Effector memory CD8-positive, alpha-beta T cell (primary cell): ENCODE measurements at regions not wholly inside any gene's neighbourhood (a gene's known extent, or its start where the extent isn't known, plus 50 kb on each side); places are given as distances from the start of the nearest gene placed in this dataset.

Experiments
- ATAC-seq: fragments of 150-1000 bp; cut with Tn5 transposase; replicated peaks from 2 replicates; pipeline ENCODE4 v1.10.0; 2021; ENCODE audit warnings: mild to moderate bottlenecking, moderate library complexity
- DNase-seq, 3 experiments: peaks; one replicate each; pipeline ENCODE4 v3.0.0; 2021
- H3K27ac Mint-ChIP-seq, 2 donors: one replicate each; pipeline ENCODE4 v1.8.0; 2022; ENCODE audit warnings: mild to moderate bottlenecking in 2 of 2, mixed read lengths in 2 of 2, moderate library complexity in 2 of 2
- H3K27me3 Mint-ChIP-seq, 2 donors: one replicate each; pipeline ENCODE4 v1.8.0; 2022; ENCODE audit warnings: mixed read lengths in 2 of 2
- H3K36me3 Mint-ChIP-seq: one replicate; pipeline ENCODE4 v1.8.0; 2022; ENCODE audit warnings: mild to moderate bottlenecking, moderate library complexity, mixed read lengths; ENCODE audit not compliant: insufficient read depth
- H3K4me1 Mint-ChIP-seq, 2 donors: one replicate each; pipeline ENCODE4 v1.8.0; 2022; ENCODE audit warnings: low read depth in 2 of 2, mixed read lengths in 2 of 2
- H3K4me3 Mint-ChIP-seq, 2 donors: one replicate each; pipeline ENCODE4 v1.8.0; 2022; ENCODE audit warnings: mild to moderate bottlenecking in 2 of 2, mixed read lengths in 2 of 2, moderate library complexity in 2 of 2
- H3K9me3 Mint-ChIP-seq, 2 donors: one replicate each; pipeline ENCODE4 v1.8.0; 2022; ENCODE audit warnings: mixed read lengths in 2 of 2

DNA sequence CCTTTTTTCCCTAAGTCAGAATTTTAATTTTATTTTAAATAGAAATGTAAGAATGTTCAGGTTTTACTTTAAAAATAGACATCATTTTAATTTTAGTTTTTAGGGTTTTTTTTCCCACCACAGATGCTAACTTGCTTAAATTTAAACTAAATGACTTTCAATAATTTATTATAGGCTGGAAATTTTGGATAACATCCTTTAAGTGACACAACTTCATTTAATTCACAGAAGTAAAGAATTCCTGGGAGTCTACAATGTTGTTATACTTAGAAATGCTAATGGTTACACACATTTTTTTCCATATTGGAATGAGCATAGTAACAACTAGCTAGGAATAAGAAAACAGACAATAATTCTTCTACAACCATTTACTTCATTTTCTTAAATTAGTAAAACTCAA, 90.5 kb upstream of the PDE10A start:
- DNase-seq = no peak
- ATAC-seq = no peak
- no peaks in the 10 kb centered on the region for H3K36me3 Mint-ChIP-seq
- peaks cover 5 to 9% of the 10 kb centered on the region in 2 donors for H3K27me3 Mint-ChIP-seq
- peaks cover 9 to 16% of the 10 kb centered on the region in 2 donors for H3K9me3 Mint-ChIP-seq
- no peaks in the 10 kb centered on the region for H3K4me1 Mint-ChIP-seq
- H3K27ac Mint-ChIP-seq = no peak overlapping the region
- H3K4me3 Mint-ChIP-seq = no peak overlapping the region

DNA sequence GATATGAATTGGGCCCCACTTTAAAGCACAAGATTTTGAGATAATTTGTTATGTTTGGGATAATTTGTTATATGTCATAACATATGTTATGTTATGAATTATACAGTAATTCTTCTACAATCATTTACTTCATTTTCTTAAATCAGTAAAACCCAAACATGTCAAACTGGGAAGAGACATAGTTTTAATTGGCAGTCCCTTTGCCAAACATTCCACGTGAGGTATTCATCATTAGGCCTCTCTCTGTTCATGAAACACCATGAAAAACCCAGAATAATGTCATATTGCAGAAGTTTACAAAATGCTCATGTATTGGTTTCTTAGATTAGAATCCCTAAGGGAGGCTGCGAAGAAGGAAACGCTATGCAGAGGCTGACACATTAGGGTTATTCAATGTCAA, 89.4 kb upstream of the PDE10A start:
- H3K9me3 Mint-ChIP-seq = peaks cover 9 to 16% of the 10 kb centered on the region in 2 donors
- no peaks in the 10 kb centered on the region for H3K36me3 Mint-ChIP-seq
- no peak overlapping the region for H3K27ac Mint-ChIP-seq
- ATAC-seq (no peak), DNase-seq (no peak)
- H3K27me3 Mint-ChIP-seq = peaks cover 0 to 9% of the 10 kb centered on the region in 2 donors
- H3K4me1 Mint-ChIP-seq = no peaks in the 10 kb centered on the region
- H3K4me3 Mint-ChIP-seq = no peak overlapping the region

DNA sequence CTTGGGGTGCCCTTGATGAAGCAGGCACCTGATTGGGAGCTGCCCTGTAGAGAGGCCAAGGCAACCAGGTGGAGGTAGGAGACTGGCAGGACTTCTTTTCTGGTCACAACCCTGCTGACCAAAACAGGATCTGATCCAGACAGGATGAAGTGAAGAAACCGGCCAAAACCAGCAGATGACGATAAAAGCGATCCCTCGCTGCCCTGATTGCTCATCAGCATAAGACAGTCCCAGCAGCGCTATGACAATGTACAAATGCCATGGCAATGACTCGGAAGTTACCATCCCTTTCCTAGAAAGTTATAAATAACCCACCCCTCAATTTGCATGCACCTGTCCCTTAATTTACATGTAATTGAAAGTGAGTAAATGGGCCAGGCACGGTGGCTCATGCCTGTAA, 88.4 kb upstream of the PDE10A start:
- H3K4me1 Mint-ChIP-seq = no peaks in the 10 kb centered on the region
- H3K36me3 Mint-ChIP-seq = peaks cover under 1% of the 10 kb centered on the region
- no peak overlapping the region for H3K4me3 Mint-ChIP-seq
- no peak overlapping the region for H3K27ac Mint-ChIP-seq
- no peak for DNase-seq
- peaks cover 0 to 9% of the 10 kb centered on the region in 2 donors for H3K27me3 Mint-ChIP-seq
- H3K9me3 Mint-ChIP-seq = peaks cover 9 to 16% of the 10 kb centered on the region in 2 donors
- ATAC-seq = no peak

GRCh38 chr6:165749163-165749562, 86.1 kb upstream of the PDE10A start:
- Mint-ChIP-seq H3K4me3 (no peak overlapping the region), H3K27me3 (no peaks in the 10 kb centered on the region), H3K36me3 (peaks cover 3% of the 10 kb centered on the region), H3K27ac (no peak overlapping the region), H3K9me3 (peaks cover 10 to 16% of the 10 kb centered on the region in 2 donors), H3K4me1 (no peaks in the 10 kb centered on the region)
- DNase-seq (no peak), ATAC-seq (no peak)

DNA sequence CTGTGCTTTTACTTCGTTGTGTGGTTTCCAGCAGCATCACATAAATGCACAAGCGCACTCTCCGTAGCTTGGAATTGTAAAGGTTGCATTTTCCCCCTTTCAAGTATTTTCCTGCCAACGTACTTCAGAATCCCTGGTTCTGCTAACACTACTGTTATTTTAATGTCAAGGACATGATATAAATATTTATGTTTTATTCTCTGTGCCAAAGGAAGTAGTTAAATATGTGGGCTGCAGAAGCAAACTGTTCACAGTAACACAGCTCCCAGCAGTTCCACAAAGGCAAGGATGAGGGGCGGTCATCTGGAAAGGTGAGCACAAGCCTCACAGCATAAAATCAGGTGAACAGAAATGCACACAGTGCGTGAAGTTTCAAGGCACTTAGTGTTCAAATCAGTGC, 85.3 kb upstream of the PDE10A start:
- H3K27me3 Mint-ChIP-seq = peaks cover 0 to under 1% of the 10 kb centered on the region in 2 donors
- no peaks in the 10 kb centered on the region for H3K4me1 Mint-ChIP-seq
- H3K27ac Mint-ChIP-seq = no peak overlapping the region
- no peak overlapping the region for H3K4me3 Mint-ChIP-seq
- peaks cover 3% of the 10 kb centered on the region for H3K36me3 Mint-ChIP-seq
- no peak for DNase-seq
- peaks cover 10 to 16% of the 10 kb centered on the region in 2 donors for H3K9me3 Mint-ChIP-seq
- no peak for ATAC-seq

DNA sequence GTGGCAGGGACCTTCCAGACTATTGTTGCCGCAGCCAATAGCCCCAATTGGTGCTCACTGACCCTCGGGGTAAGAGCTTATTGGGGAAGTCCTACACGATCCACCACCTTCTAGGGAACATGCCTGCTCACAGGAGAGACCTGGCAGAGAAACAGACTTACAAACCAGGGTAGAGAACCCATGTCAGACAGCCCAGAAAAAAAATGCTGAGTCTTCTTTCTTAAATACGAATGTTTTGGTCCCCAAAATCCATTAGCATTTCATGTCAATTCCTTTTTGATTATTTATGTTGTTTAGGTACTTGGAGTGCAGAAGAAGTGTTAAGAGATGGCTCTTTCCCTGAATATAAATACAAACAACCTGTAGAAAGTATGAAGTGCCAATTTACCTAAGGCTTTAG, 84.9 kb upstream of the PDE10A start:
- ATAC-seq (no peak), DNase-seq (no peak)
- H3K27ac Mint-ChIP-seq = no peak overlapping the region
- peaks cover 0 to 4% of the 10 kb centered on the region in 2 donors for H3K27me3 Mint-ChIP-seq
- no peak overlapping the region for H3K4me3 Mint-ChIP-seq
- H3K9me3 Mint-ChIP-seq = peaks cover 10 to 16% of the 10 kb centered on the region in 2 donors
- H3K36me3 Mint-ChIP-seq = peaks cover 3% of the 10 kb centered on the region
- H3K4me1 Mint-ChIP-seq = no peaks in the 10 kb centered on the region

GRCh38 chr6:165746331-165746730, 83.3 kb upstream of the PDE10A start:
- ATAC-seq = no peak
- peaks cover 10 to 16% of the 10 kb centered on the region in 2 donors for H3K9me3 Mint-ChIP-seq
- no peak overlapping the region for H3K4me3 Mint-ChIP-seq
- peaks cover 0 to 13% of the 10 kb centered on the region in 2 donors for H3K27me3 Mint-ChIP-seq
- peaks cover 3% of the 10 kb centered on the region for H3K36me3 Mint-ChIP-seq
- no peak for DNase-seq
- H3K27ac Mint-ChIP-seq = no peak overlapping the region
- H3K4me1 Mint-ChIP-seq = no peaks in the 10 kb centered on the region

- no peak for ATAC-seq
- Mint-ChIP-seq H3K27ac (no peak overlapping the region), H3K27me3 (peaks cover 0 to 13% of the 10 kb centered on the region in 2 donors), H3K9me3 (peaks cover 8 to 16% of the 10 kb centered on the region in 2 donors), H3K4me3 (no peak overlapping the region), H3K36me3 (peaks cover 3% of the 10 kb centered on the region), H3K4me1 (no peaks in the 10 kb centered on the region)
- DNase-seq = no peak
These were observed 82.5 kb upstream of the PDE10A start for GRCh38 chr6:165745492-165745891.

DNA sequence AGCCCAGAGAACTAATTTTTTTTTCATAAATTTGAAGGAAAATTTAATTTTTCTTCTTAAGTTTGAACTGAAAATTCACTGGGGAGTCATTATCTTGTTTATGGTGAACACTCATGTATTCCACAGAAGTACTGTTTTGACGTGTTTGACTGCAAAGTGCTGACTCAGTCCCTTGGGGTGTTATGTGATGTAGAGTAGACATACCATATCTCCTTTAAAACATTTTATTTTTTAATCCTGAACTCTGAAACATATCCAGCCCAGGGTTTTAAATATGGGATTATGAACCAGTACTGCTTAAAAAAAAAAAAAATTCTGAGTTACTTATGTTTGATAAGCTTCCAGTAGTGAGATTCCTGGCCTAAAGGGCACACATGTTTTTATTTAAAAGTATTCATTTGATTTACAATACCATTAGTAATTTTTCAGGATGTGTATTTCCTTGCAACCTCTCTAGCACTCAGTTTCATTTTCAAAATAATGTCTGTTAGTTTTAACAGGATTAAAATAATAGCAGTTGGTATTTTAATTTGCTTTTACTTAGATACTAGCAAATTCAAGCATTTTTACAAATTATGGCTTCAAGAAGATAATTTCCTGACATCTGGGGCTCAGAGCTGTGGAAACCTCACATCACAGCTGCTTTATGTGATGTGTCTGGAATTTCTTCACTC, 81.7 kb upstream of the PDE10A start:
- Mint-ChIP-seq H3K27ac (no peak overlapping the region), H3K27me3 (peaks cover 0 to 13% of the 10 kb centered on the region in 2 donors), H3K4me3 (no peak overlapping the region), H3K4me1 (no peaks in the 10 kb centered on the region), H3K9me3 (peaks cover 5 to 10% of the 10 kb centered on the region in 2 donors), H3K36me3 (peaks cover 3% of the 10 kb centered on the region)
- DNase-seq (no peak), ATAC-seq (no peak)

GRCh38 chr6:165743366-165743898, 80.4 kb upstream of the PDE10A start:
- Mint-ChIP-seq H3K36me3 (peaks cover 3% of the 10 kb centered on the region), H3K9me3 (peaks cover 0 to 1% of the 10 kb centered on the region in 2 donors), H3K4me3 (no peak overlapping the region), H3K27ac (no peak overlapping the region), H3K27me3 (peaks cover 0 to 13% of the 10 kb centered on the region in 2 donors), H3K4me1 (no peaks in the 10 kb centered on the region)
- no peak for ATAC-seq
- no peak for DNase-seq

- no peak overlapping the region for H3K27ac Mint-ChIP-seq
- peaks cover 3% of the 10 kb centered on the region for H3K36me3 Mint-ChIP-seq
- no peak for ATAC-seq
These were observed 79.0 kb upstream of the PDE10A start for GRCh38 chr6:165742047-165742446.

GRCh38 chr6:165737396-165737795, 74.4 kb upstream of the PDE10A start:
- ATAC-seq (no peak), DNase-seq (no peak)
- no peak overlapping the region for H3K4me3 Mint-ChIP-seq
- peaks cover 0 to 3% of the 10 kb centered on the region in 2 donors for H3K27me3 Mint-ChIP-seq
- H3K27ac Mint-ChIP-seq = no peak overlapping the region
- peaks cover 8 to 10% of the 10 kb centered on the region in 2 donors for H3K9me3 Mint-ChIP-seq
- H3K36me3 Mint-ChIP-seq = no peaks in the 10 kb centered on the region
- no peaks in the 10 kb centered on the region for H3K4me1 Mint-ChIP-seq

More at GRCh38 chr6:165742047-165742446, 79.0 kb upstream of the PDE10A start:
- H3K4me3 Mint-ChIP-seq = no peak overlapping the region
- peaks cover 0 to 13% of the 10 kb centered on the region in 2 donors for H3K27me3 Mint-ChIP-seq
- DNase-seq = no peak
- H3K9me3 Mint-ChIP-seq = peaks cover 0 to 1% of the 10 kb centered on the region in 2 donors
- no peaks in the 10 kb centered on the region for H3K4me1 Mint-ChIP-seq

GRCh38 chr6:165735065-165735464, 72.0 kb upstream of the PDE10A start:
- Mint-ChIP-seq H3K4me1 (no peaks in the 10 kb centered on the region), H3K27ac (no peak overlapping the region), H3K36me3 (no peaks in the 10 kb centered on the region), H3K9me3 (peaks cover 8 to 10% of the 10 kb centered on the region in 2 donors), H3K27me3 (no peaks in the 10 kb centered on the region), H3K4me3 (no peak overlapping the region)
- ATAC-seq = no peak
- DNase-seq = no peak

- Mint-ChIP-seq H3K27me3 (no peaks in the 10 kb centered on the region), H3K4me1 (no peaks in the 10 kb centered on the region)
These were observed 70.4 kb upstream of the PDE10A start for GRCh38 chr6:165733489-165733791.

More at GRCh38 chr6:165733489-165733791, 70.4 kb upstream of the PDE10A start:
- Mint-ChIP-seq H3K36me3 (no peaks in the 10 kb centered on the region), H3K4me3 (no peak overlapping the region), H3K9me3 (peaks cover 8 to 10% of the 10 kb centered on the region in 2 donors), H3K27ac (no peak overlapping the region)
- DNase-seq = no peak
- ATAC-seq = no peak
